K562 (cell line): ENCODE measurements at regions not wholly inside any gene's neighbourhood (a gene's known extent, or its start where the extent isn't known, plus 50 kb on each side); places are given as distances from the start of the nearest gene placed in this dataset.

ENCODE experiments used
- ATAC-seq: fragments of 200-7000 bp; cut with Tn5 transposase; 3 replicates; pipeline ENCODE4 v1.9.1; 2020; ENCODE audit warnings: moderate library complexity
- BruUV-seq: library from RNA; stranded (reverse); fragments of 400-500 nt; replicated peaks from 2 replicates; lab custom pipeline; 2021; lab: Mats Ljungman, UMichigan
- CTCF ChIA-PET: fragments of 300-600 bp; formaldehyde crosslinking; extraction: SDS; loops from one replicate; lab custom pipeline; 2021; ENCODE audit warnings: low intra/inter-chr PET ratio; lab: Yijun Ruan, JAX
- POLR2A ChIA-PET: fragments of 300-600, 350-650 bp; sonication (Branson Sonifier 250); formaldehyde crosslinking; extraction: SDS; loops from one replicate; lab custom pipeline; 2021; ENCODE audit warnings: antibody characterized with exemption, inconsistent platforms; lab: Yijun Ruan, JAX
- DNase-seq, 4 experiments: peaks; one replicate each; pipeline versions ENCODE4 v3.0.0 to v3.0.0-alpha.2; 2011 to 2018; ENCODE audit warnings: low spot score in 3 of 4, mixed read lengths in 3 of 4; ENCODE audit errors: extremely low read depth in 1 of 4
- FAIRE-seq: peaks from 2 replicates; lab custom pipeline; 2011; peaks lifted over from hg19 to GRCh38; lab: Jason Lieb, UNC
- H2AFZ ChIP-seq: 2 replicates; pipeline ENCODE4 v1.6.0; 2011; ENCODE audit warnings: low read depth, low read length, control low read depth, inconsistent platforms
- H3K27ac ChIP-seq: fragments of 200-600 bp; 3 replicates; pipeline ENCODE4 v1.8.0; 2011; ENCODE audit warnings: low read depth, mild to moderate bottlenecking, control low read depth, inconsistent platforms, low read length, moderate library complexity, mixed read lengths; ENCODE audit errors: extremely low read depth
- H3K27me3 ChIP-seq, 2 experiments: fragments of 300-600 bp in 1 of 2; 2 replicates in 1 of 2; 3 replicates in 1 of 2; pipeline versions ENCODE4 v1.6.0 to v1.8.0; 2011; ENCODE audit warnings: inconsistent platforms in 2 of 2, low read length in 2 of 2, mild to moderate bottlenecking in 1 of 2, mixed read lengths in 1 of 2, moderate library complexity in 1 of 2; ENCODE audit not compliant: control insufficient read depth in 2 of 2, insufficient read depth in 2 of 2
- H3K36me3 ChIP-seq: fragments of 300-600 bp; 3 replicates; pipeline ENCODE4 v1.8.0; 2011; ENCODE audit warnings: mild to moderate bottlenecking, low read length, inconsistent platforms; ENCODE audit not compliant: control insufficient read depth, insufficient read depth
- H3K4me1 ChIP-seq, 2 experiments: fragments of 200-600 bp in 1 of 2; replicated peaks in 1 of 2; 2 replicates in 1 of 2; 3 replicates in 1 of 2; pipeline versions ENCODE4 v1.5.1 to v1.8.0; 2011; ENCODE audit warnings: inconsistent platforms in 2 of 2, low read length in 2 of 2, mild to moderate bottlenecking in 1 of 2, mixed read lengths in 1 of 2, moderate library complexity in 1 of 2; ENCODE audit not compliant: control insufficient read depth in 2 of 2, insufficient read depth in 2 of 2
- H3K4me2 ChIP-seq: 2 replicates; pipeline ENCODE4 v1.6.1; 2011; ENCODE audit warnings: low read length, control low read depth, inconsistent platforms, mixed read lengths; ENCODE audit not compliant: insufficient read depth
- H3K4me3 ChIP-seq: fragments of 200-600 bp; sonication (generic), shearing (Covaris generic); 2 replicates; pipeline ENCODE4 v1.5.1; 2016; ENCODE audit warnings: control low read depth, inconsistent platforms
- H3K79me2 ChIP-seq: fragments of 200-600 bp; 3 replicates; pipeline ENCODE4 v1.8.0; 2011; ENCODE audit warnings: low read length, inconsistent platforms; ENCODE audit not compliant: control insufficient read depth, insufficient read depth
- H3K9ac ChIP-seq, 2 experiments: 2 replicates each; pipeline versions ENCODE4 v1.6.0 to v1.6.1; 2011; ENCODE audit warnings: low read depth in 2 of 2, low read length in 2 of 2, control low read depth in 1 of 2, inconsistent platforms in 1 of 2, mild to moderate bottlenecking in 1 of 2, mixed read lengths in 1 of 2; ENCODE audit not compliant: insufficient read depth in 1 of 2
- H3K9me1 ChIP-seq: one replicate; pipeline ENCODE4 v1.6.0; 2011; ENCODE audit warnings: inconsistent platforms, mild to moderate bottlenecking, low read length, moderate library complexity; ENCODE audit not compliant: control insufficient read depth, insufficient read depth
- H3K9me3 ChIP-seq: replicated peaks from 2 replicates; pipeline ENCODE4 v1.5.1; 2011; ENCODE audit warnings: low read depth, low read length, inconsistent platforms; ENCODE audit not compliant: control insufficient read depth, insufficient read depth
- H4K20me1 ChIP-seq: replicated peaks from 2 replicates; pipeline ENCODE4 v1.6.1; 2011; ENCODE audit warnings: low read length, inconsistent platforms, mixed read lengths; ENCODE audit not compliant: control insufficient read depth, insufficient read depth
- BRCA1 ChIP-seq, 2 experiments: fragments of 450-650 bp in 1 of 2; sonication (generic) in 1 of 2; formaldehyde crosslinking in 1 of 2; IDR thresholded peaks; 2 replicates each; pipeline versions ENCODE4 v1.5.0 to v1.6.1; 2017 to 2020; ENCODE audit warnings: mild to moderate bottlenecking in 1 of 2, missing genetic modification reagents in 1 of 2
- BRD4 ChIP-seq: fragments of 200-600 bp; sonication (generic); IDR thresholded peaks from 2 replicates; pipeline ENCODE4 v1.6.1; 2017; ENCODE audit warnings: inconsistent platforms
- FOXK1 ChIP-seq: sonication (generic); formaldehyde crosslinking; IDR thresholded peaks from 2 replicates; pipeline ENCODE4 v1.8.0; 2022; ENCODE audit warnings: missing genetic modification reagents, mild to moderate bottlenecking, borderline replicate concordance
- HIVEP1 ChIP-seq: fragments of 250-450 bp; sonication (Bioruptor Pico); IDR thresholded peaks from 2 replicates; pipeline ENCODE4 v1.4.0; 2020; ENCODE audit warnings: mild to moderate bottlenecking
- HMBOX1 ChIP-seq: sonication (generic); IDR thresholded peaks from 2 replicates; pipeline ENCODE4 v1.6.1; 2016
- HNRNPK ChIP-seq: fragments of 200-400 bp; formaldehyde crosslinking; IDR thresholded peaks from one replicate; pipeline ENCODE4 v1.6.1; 2018; ENCODE audit warnings: mild to moderate bottlenecking, low read depth, low read length; ENCODE audit not compliant: poor library complexity, severe bottlenecking
- KDM1A ChIP-seq, 2 experiments: fragments of 450-650 bp; IDR thresholded peaks; 2 replicates each; pipeline ENCODE4 v1.6.1; 2016; ENCODE audit warnings: mild to moderate bottlenecking in 2 of 2
- KHSRP ChIP-seq: fragments of 450-650 bp; IDR thresholded peaks from 2 replicates; pipeline ENCODE4 v1.6.1; 2017
- KLF1 ChIP-seq: fragments of 450-650 bp; IDR thresholded peaks from 2 replicates; pipeline ENCODE4 v1.6.1; 2016; ENCODE audit warnings: missing genetic modification characterization, missing compliant biosample characterization
- NR4A1 ChIP-seq, 2 experiments: fragments of 250-450 bp in 1 of 2; fragments of 450-650 bp in 1 of 2; sonication (Bioruptor Pico) in 1 of 2; IDR thresholded peaks; 2 replicates each; pipeline versions ENCODE4 v1.4.0 to v1.6.1; 2016 to 2020; ENCODE audit warnings: mild to moderate bottlenecking in 2 of 2, missing compliant biosample characterization in 1 of 2, missing genetic modification characterization in 1 of 2, moderate library complexity in 1 of 2
- USF2 ChIP-seq: sonication (generic); formaldehyde crosslinking; IDR thresholded peaks from 2 replicates; pipeline ENCODE4 v1.5.0; 2020; ENCODE audit warnings: missing genetic modification reagents
- ZNF316 ChIP-seq: fragments of 450-650 bp; IDR thresholded peaks from 2 replicates; pipeline ENCODE4 v1.6.1; 2016
- ZNF445 ChIP-seq: fragments of 250-450 bp; sonication (Bioruptor Pico); IDR thresholded peaks from 2 replicates; pipeline ENCODE4 v1.4.0; 2020; ENCODE audit warnings: low read depth, mild to moderate bottlenecking, moderate library complexity
- ZSCAN29 ChIP-seq: fragments of 450-650 bp; IDR thresholded peaks from 2 replicates; pipeline ENCODE4 v1.6.1; 2017
- WGBS: fragments of 100-300 bp; shearing (Covaris generic); methylation state at CpG from one replicate; pipeline ENCODE4 v1.1.6; 2016; ENCODE audit warnings: low coverage, mixed read lengths; ENCODE audit not compliant: insufficient coverage; ENCODE audit errors: missing lambda C conversion rate; 5-methylcytosine and 5-hydroxymethylcytosine counted together
- in situ Hi-C: fragments of 300-500 bp; cut with MboI; formaldehyde crosslinking; loops from 4 replicates; pipeline ENCODE4 v1.15.0; 2018; ENCODE audit warnings: inconsistent platforms, mixed read lengths
- intact Hi-C: fragments of 100-400 bp; cut with micrococcal nuclease; formaldehyde crosslinking; loops from 2 replicates; pipeline ENCODE4 v1.14.2; 2022
- TF ChIP-seq, protein P1 (sequence below): fragments of 450-650 bp; IDR thresholded peaks from 2 replicates; pipeline ENCODE4 v1.6.1; 2017; ENCODE audit warnings: antibody characterized with exemption, mild to moderate bottlenecking
- TF ChIP-seq, protein P2 (sequence below): sonication (generic); formaldehyde crosslinking; IDR thresholded peaks from 2 replicates; pipeline ENCODE4 v1.8.0; 2022; ENCODE audit warnings: missing genetic modification reagents, mild to moderate bottlenecking, borderline replicate concordance
- TF ChIP-seq, protein P3 (sequence below): IDR thresholded peaks from 2 replicates; pipeline ENCODE4 v1.6.1; 2014; ENCODE audit warnings: antibody characterized with exemption

GRCh38 chr11:42253156-42253555 lies 793.7 kb upstream of the LRRC4C start:
- WGBS: 0% methylated on average over 3 of the region's 3 CpGs
- Histone ChIP-seq H3K79me2 (no peaks in the 10 kb centered on the region), H3K9ac (no peak overlapping the region), H3K27me3 (no peaks in the 10 kb centered on the region), H4K20me1 (no peaks in the 10 kb centered on the region), H3K9me1 (no peaks in the 10 kb centered on the region)
- TF ChIP-seq, protein P1, sequence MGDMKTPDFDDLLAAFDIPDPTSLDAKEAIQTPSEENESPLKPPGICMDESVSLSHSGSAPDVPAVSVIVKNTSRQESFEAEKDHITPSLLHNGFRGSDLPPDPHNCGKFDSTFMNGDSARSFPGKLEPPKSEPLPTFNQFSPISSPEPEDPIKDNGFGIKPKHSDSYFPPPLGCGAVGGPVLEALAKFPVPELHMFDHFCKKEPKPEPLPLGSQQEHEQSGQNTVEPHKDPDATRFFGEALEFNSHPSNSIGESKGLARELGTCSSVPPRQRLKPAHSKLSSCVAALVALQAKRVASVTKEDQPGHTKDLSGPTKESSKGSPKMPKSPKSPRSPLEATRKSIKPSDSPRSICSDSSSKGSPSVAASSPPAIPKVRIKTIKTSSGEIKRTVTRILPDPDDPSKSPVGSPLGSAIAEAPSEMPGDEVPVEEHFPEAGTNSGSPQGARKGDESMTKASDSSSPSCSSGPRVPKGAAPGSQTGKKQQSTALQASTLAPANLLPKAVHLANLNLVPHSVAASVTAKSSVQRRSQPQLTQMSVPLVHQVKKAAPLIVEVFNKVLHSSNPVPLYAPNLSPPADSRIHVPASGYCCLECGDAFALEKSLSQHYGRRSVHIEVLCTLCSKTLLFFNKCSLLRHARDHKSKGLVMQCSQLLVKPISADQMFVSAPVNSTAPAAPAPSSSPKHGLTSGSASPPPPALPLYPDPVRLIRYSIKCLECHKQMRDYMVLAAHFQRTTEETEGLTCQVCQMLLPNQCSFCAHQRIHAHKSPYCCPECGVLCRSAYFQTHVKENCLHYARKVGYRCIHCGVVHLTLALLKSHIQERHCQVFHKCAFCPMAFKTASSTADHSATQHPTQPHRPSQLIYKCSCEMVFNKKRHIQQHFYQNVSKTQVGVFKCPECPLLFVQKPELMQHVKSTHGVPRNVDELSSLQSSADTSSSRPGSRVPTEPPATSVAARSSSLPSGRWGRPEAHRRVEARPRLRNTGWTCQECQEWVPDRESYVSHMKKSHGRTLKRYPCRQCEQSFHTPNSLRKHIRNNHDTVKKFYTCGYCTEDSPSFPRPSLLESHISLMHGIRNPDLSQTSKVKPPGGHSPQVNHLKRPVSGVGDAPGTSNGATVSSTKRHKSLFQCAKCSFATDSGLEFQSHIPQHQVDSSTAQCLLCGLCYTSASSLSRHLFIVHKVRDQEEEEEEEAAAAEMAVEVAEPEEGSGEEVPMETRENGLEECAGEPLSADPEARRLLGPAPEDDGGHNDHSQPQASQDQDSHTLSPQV: no peak
- TF ChIP-seq KLF1 (tag) (no peak), HIVEP1 (CRISPR knock-in tag) (no peak), HMBOX1 (no peak), ZNF316 (no peak), ZNF445 (CRISPR knock-in tag) (no peak), FOXK1 (no peak), ZSCAN29 (no peak), KHSRP (no peak), NR4A1 (CRISPR knock-in tag; IDR thresholded peaks at IDR 0.05) (no peak), NR4A1 (tag; IDR thresholded peaks at IDR 0.05) (no peak), BRCA1 (IDR thresholded peaks at IDR 0.05) (no peak), BRCA1 (CRISPR knock-in tag; IDR thresholded peaks at IDR 0.05) (no peak), USF2 (no peak), BRD4 (no peak), HNRNPK (no peak), KDM1A (IDR thresholded peaks at IDR 0.05) (no peak)
- TF ChIP-seq, protein P2, sequence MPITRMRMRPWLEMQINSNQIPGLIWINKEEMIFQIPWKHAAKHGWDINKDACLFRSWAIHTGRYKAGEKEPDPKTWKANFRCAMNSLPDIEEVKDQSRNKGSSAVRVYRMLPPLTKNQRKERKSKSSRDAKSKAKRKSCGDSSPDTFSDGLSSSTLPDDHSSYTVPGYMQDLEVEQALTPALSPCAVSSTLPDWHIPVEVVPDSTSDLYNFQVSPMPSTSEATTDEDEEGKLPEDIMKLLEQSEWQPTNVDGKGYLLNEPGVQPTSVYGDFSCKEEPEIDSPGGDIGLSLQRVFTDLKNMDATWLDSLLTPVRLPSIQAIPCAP: no peak
- TF ChIP-seq, protein P3, sequence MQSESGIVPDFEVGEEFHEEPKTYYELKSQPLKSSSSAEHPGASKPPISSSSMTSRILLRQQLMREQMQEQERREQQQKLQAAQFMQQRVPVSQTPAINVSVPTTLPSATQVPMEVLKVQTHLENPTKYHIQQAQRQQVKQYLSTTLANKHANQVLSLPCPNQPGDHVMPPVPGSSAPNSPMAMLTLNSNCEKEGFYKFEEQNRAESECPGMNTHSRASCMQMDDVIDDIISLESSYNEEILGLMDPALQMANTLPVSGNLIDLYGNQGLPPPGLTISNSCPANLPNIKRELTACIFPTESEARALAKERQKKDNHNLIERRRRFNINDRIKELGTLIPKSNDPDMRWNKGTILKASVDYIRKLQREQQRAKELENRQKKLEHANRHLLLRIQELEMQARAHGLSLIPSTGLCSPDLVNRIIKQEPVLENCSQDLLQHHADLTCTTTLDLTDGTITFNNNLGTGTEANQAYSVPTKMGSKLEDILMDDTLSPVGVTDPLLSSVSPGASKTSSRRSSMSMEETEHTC: no peak
- TF ChIP-seq, all 486 proteins: peak for 0
- in situ Hi-C loops: no loop called here
- Histone ChIP-seq H2AFZ (no peak overlapping the region), H3K27ac (no peak overlapping the region), H3K4me1 (no peaks in the 10 kb centered on the region), H3K4me2 (no peak overlapping the region), H3K36me3 (no peaks in the 10 kb centered on the region), H3K9me3 (no peaks in the 10 kb centered on the region), H3K4me3 (no peak overlapping the region)
- ATAC-seq: no peak
- no peak for FAIRE-seq
- CTCF ChIA-PET: no interaction called here
- no TSS peak for BruUV-seq
- no peak for DNase-seq
- intact Hi-C loops: no loop called here
- POLR2A ChIA-PET: no interaction called here
